ENCODE measurements at regions not wholly inside any gene's neighbourhood (a gene's known extent, or its start where the extent isn't known, plus 50 kb on each side); places are given as distances from the start of the nearest gene placed in this dataset.

GRCh38 chr4:114316789-114317188 is 281.8 kb upstream of the UGT8 start:
- ChIA-PET POLR2A (no interaction called here), CTCF (no interaction called here)
- Mint-ChIP-seq H3K27me3 (no peaks in the 10 kb centered on the region), H3K27ac (no peak overlapping the region), H3K9me3 (no peaks in the 10 kb centered on the region), H3K36me3 (ENCODE audit: low read depth) (no peaks in the 10 kb centered on the region), H3K4me3 (no peak overlapping the region), H3K4me1 (no peaks in the 10 kb centered on the region)
- no peak for DNase-seq
- TF ChIP-seq CTCF (IDR thresholded peaks at IDR 0.05), result no peak
- ATAC-seq (ENCODE audit: low read depth), result no peak
- intact Hi-C loops (cut with micrococcal nuclease), result no loop called here

DNA sequence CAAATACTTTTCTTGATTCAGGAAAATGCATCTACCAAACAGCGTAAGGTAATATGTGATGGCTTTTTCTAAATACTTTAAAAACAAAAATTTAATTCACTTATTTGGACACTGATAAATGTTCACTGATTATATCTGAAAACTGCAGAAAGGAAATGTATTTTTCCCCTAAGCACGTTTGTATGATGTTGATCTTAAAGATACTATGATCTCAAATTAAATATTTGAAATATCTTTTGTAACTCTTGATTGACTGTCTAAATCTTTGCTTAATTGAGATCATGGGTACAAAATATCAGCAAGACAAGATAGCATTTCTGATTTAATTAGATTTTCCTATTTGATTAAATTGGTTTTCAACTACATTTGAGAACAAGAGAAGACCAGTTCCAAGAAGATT is 281.0 kb upstream of the UGT8 start:
- DNase-seq (no peak), ATAC-seq (ENCODE audit: low read depth) (no peak)
- POLR2A ChIA-PET, result no interaction called here
- H3K36me3 Mint-ChIP-seq (ENCODE audit: low read depth), result no peaks in the 10 kb centered on the region
- CTCF ChIA-PET, result no interaction called here
- no peaks in the 10 kb centered on the region for H3K4me1 Mint-ChIP-seq
- intact Hi-C loops (cut with micrococcal nuclease), result no loop called here
- TF ChIP-seq CTCF (IDR thresholded peaks at IDR 0.05), result no peak
- no peaks in the 10 kb centered on the region for H3K9me3 Mint-ChIP-seq
- H3K4me3 Mint-ChIP-seq, result no peak overlapping the region
- H3K27ac Mint-ChIP-seq, result no peak overlapping the region
- no peaks in the 10 kb centered on the region for H3K27me3 Mint-ChIP-seq

- ChIA-PET CTCF (no interaction called here), POLR2A (no interaction called here)
- Mint-ChIP-seq H3K27me3 (no peaks in the 10 kb centered on the region), H3K4me1 (no peaks in the 10 kb centered on the region), H3K36me3 (ENCODE audit: low read depth) (no peaks in the 10 kb centered on the region), H3K9me3 (no peaks in the 10 kb centered on the region), H3K27ac (no peak overlapping the region), H3K4me3 (no peak overlapping the region)
- ATAC-seq (ENCODE audit: low read depth), result no peak
- intact Hi-C loops (cut with micrococcal nuclease), result no loop called here
- TF ChIP-seq CTCF (IDR thresholded peaks at IDR 0.05), result no peak
- no peak for DNase-seq
Observed at GRCh38 chr4:114318309-114318708, 280.3 kb upstream of the UGT8 start.

DNA sequence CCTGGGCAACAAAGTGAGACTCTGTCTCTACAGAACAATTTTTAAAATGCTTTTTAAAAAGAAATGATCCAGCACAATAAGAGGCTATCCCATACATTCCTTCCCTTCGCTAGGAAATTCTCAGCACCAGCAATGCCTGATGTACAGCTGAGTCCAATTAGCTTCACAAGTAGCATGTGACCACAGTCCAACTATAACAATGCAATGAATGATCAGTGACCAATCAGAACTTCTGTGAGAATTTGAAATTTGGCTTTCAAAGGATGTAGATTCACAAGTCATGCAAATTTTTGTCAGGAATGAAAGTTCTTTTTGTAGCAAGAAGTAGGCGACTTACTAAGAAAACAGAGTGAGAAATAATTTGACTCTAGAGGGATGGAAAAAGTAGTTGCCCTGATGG is 278.5 kb upstream of the UGT8 start:
- no peaks in the 10 kb centered on the region for H3K9me3 Mint-ChIP-seq
- ATAC-seq (ENCODE audit: low read depth), result no peak
- POLR2A ChIA-PET, result no interaction called here
- no peaks in the 10 kb centered on the region for H3K4me1 Mint-ChIP-seq
- H3K27me3 Mint-ChIP-seq, result no peaks in the 10 kb centered on the region
- TF ChIP-seq CTCF (IDR thresholded peaks at IDR 0.05), result no peak
- no peak overlapping the region for H3K4me3 Mint-ChIP-seq
- H3K36me3 Mint-ChIP-seq (ENCODE audit: low read depth), result no peaks in the 10 kb centered on the region
- no peak for DNase-seq
- H3K27ac Mint-ChIP-seq, result no peak overlapping the region
- intact Hi-C loops (cut with micrococcal nuclease), result no loop called here
- CTCF ChIA-PET, result no interaction called here

DNA sequence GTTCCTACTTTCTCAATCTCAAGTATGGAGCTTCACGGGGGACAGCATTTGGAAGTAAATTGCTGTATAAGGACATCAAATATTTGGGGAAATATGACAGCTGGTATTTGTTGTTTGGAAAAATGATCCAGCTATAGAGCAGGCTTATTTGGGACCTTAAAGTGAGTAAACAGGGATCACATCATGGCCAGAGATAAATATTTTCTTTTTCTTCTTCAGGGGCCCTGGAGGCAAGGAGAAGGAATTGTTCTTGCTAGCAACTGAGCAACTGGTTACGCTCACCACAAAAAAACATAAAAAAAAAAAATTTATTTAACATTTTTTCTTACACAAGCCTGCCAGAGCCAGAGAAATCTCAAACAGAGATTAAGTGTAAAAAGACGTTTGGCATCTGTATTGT is 277.2 kb upstream of the UGT8 start:
- Mint-ChIP-seq H3K9me3 (no peaks in the 10 kb centered on the region), H3K27me3 (no peaks in the 10 kb centered on the region), H3K4me1 (no peaks in the 10 kb centered on the region), H3K36me3 (ENCODE audit: low read depth) (no peaks in the 10 kb centered on the region), H3K27ac (no peak overlapping the region), H3K4me3 (no peak overlapping the region)
- DNase-seq (no peak), ATAC-seq (ENCODE audit: low read depth) (no peak)
- ChIA-PET CTCF (no interaction called here), POLR2A (no interaction called here)
- intact Hi-C loops (cut with micrococcal nuclease), result no loop called here
- TF ChIP-seq CTCF (IDR thresholded peaks at IDR 0.05), result no peak
